GM12878 (cell line): ENCODE measurements at regions not wholly inside any gene's neighbourhood (a gene's known extent, or its start where the extent isn't known, plus 50 kb on each side); places are given as distances from the start of the nearest gene placed in this dataset.

Experiments used
- ATAC-seq: fragments of 200-7000 bp; cut with Tn5 transposase; 3 replicates; pipeline ENCODE4 v1.9.1; 2020; ENCODE audit warnings: mild to moderate bottlenecking, moderate library complexity
- BruUV-seq: library from RNA; stranded (reverse); fragments of 400-500 nt; replicated peaks from 2 replicates; lab custom pipeline; 2021; lab: Mats Ljungman, UMichigan
- CTCF ChIA-PET: fragments of 300-600 bp; sonication (Branson Sonifier 250); formaldehyde crosslinking; extraction: SDS; loops from one replicate; lab custom pipeline; 2021; ENCODE audit warnings: inconsistent platforms; lab: Yijun Ruan, JAX
- POLR2A ChIA-PET: fragments of 350-600 bp; formaldehyde crosslinking; extraction: SDS; loops from one replicate; lab custom pipeline; 2021; ENCODE audit warnings: inconsistent platforms; lab: Charles Lee
- RAD21 ChIA-PET: fragments of 300-600 bp; sonication (Branson Sonifier 250); formaldehyde crosslinking; loops from one replicate; lab custom pipeline; 2023; ENCODE audit warnings: antibody characterized with exemption; ENCODE audit not compliant: unreplicated experiment; lab: Charles Lee
- SMC1A ChIA-PET: fragments of 300-600 bp; sonication (Branson Sonifier 250); formaldehyde crosslinking; loops from one replicate; lab custom pipeline; 2023; ENCODE audit not compliant: unreplicated experiment, uncharacterized antibody; lab: Charles Lee
- DNase-seq: peaks from one replicate; pipeline ENCODE4 v3.0.0-alpha.2; 2011; ENCODE audit warnings: low read depth, low spot score
- FAIRE-seq: peaks from 3 replicates; lab custom pipeline; 2011; peaks lifted over from hg19 to GRCh38; lab: Jason Lieb, UNC
- H2AFZ ChIP-seq: 2 replicates; pipeline ENCODE4 v1.6.0; 2011; ENCODE audit warnings: low read depth, low read length, control low read depth; ENCODE audit not compliant: control insufficient read depth
- H3K27ac ChIP-seq: 2 replicates; pipeline ENCODE4 v1.5.1; 2011; ENCODE audit warnings: control low read depth; ENCODE audit not compliant: control insufficient read depth, insufficient read depth
- H3K27me3 ChIP-seq, 2 experiments: replicated peaks in 1 of 2; 2 replicates each; pipeline versions ENCODE4 v1.6.0 to v1.6.1; 2011; ENCODE audit warnings: low read length in 1 of 2; ENCODE audit not compliant: control insufficient read depth in 2 of 2, insufficient read depth in 2 of 2
- H3K36me3 ChIP-seq, 2 experiments: 2 replicates each; pipeline ENCODE4 v1.5.1; 2011; ENCODE audit warnings: low read length in 1 of 2; ENCODE audit not compliant: control insufficient read depth in 2 of 2, insufficient read depth in 2 of 2
- H3K4me1 ChIP-seq: 2 replicates; pipeline ENCODE4 v1.6.1; 2011; ENCODE audit warnings: mild to moderate bottlenecking, low read length, moderate library complexity, mixed read lengths; ENCODE audit not compliant: control insufficient read depth, insufficient read depth
- H3K4me2 ChIP-seq: 2 replicates; pipeline ENCODE4 v1.6.0; 2011; ENCODE audit warnings: control low read depth; ENCODE audit not compliant: control insufficient read depth, insufficient read depth
- H3K4me3 ChIP-seq: fragments of 200-600 bp; sonication (generic); 2 replicates; pipeline ENCODE4 v1.5.1; 2016
- H3K79me2 ChIP-seq: 2 replicates; pipeline ENCODE4 v1.6.0; 2011; ENCODE audit warnings: low read length; ENCODE audit not compliant: control insufficient read depth, insufficient read depth
- H3K9ac ChIP-seq: 2 replicates; pipeline ENCODE4 v1.8.0; 2011; ENCODE audit warnings: low read length, control low read depth, mixed read lengths; ENCODE audit not compliant: control insufficient read depth, insufficient read depth
- H3K9me3 ChIP-seq: replicated peaks from 3 replicates; pipeline ENCODE4 v1.5.1; 2011; ENCODE audit warnings: mild to moderate bottlenecking, low read length; ENCODE audit not compliant: control insufficient read depth, insufficient read depth
- H4K20me1 ChIP-seq: 2 replicates; pipeline ENCODE4 v1.6.0; 2011; ENCODE audit not compliant: control insufficient read depth, insufficient read depth
- ATF7 ChIP-seq: fragments of 450-650 bp; IDR thresholded peaks from 2 replicates; pipeline ENCODE4 v1.6.1; 2016; ENCODE audit warnings: low read depth, mild to moderate bottlenecking
- EED ChIP-seq: sonication (generic); IDR thresholded peaks from 2 replicates; pipeline ENCODE4 v1.6.1; 2016; ENCODE audit warnings: antibody characterized with exemption, low read depth
- GATAD2B ChIP-seq: fragments of 450-650 bp; conservative IDR thresholded peaks from 2 replicates; pipeline ENCODE4 v1.6.1; 2017; ENCODE audit warnings: low read depth, mild to moderate bottlenecking, moderate library complexity
- IKZF2 ChIP-seq, 2 experiments: fragments of 450-650 bp; IDR thresholded peaks; 2 replicates each; pipeline ENCODE4 v1.6.1; 2017; ENCODE audit warnings: mild to moderate bottlenecking in 2 of 2, moderate library complexity in 2 of 2
- IRF5 ChIP-seq: fragments of 450-650 bp; IDR thresholded peaks from 2 replicates; pipeline ENCODE4 v1.6.1; 2017; ENCODE audit warnings: borderline replicate concordance
- KDM1A ChIP-seq: fragments of 200-600 bp; sonication (generic); IDR thresholded peaks from 2 replicates; pipeline ENCODE4 v1.6.1; 2016; ENCODE audit warnings: borderline replicate concordance
- MTA3 ChIP-seq: IDR thresholded peaks from 2 replicates; pipeline ENCODE4 v1.6.1; 2012; ENCODE audit warnings: low read length, inconsistent platforms, borderline replicate concordance
- PAX5 ChIP-seq: IDR thresholded peaks from 2 replicates; pipeline ENCODE4 v1.6.1; 2011; ENCODE audit warnings: low read depth, low read length, borderline replicate concordance
- RBBP5 ChIP-seq: fragments of 200-600 bp; sonication (generic); conservative IDR thresholded peaks from 2 replicates; pipeline ENCODE4 v1.6.1; 2016
- SMC3 ChIP-seq: IDR thresholded peaks from 2 replicates; pipeline ENCODE4 v1.6.1; 2011; ENCODE audit warnings: low read length, improper control_type of control experiment, borderline replicate concordance
- SREBF1 ChIP-seq: IDR thresholded peaks from 2 replicates; pipeline ENCODE4 v1.6.1; 2012; ENCODE audit warnings: mild to moderate bottlenecking, low read length
- TAF1 ChIP-seq: IDR thresholded peaks from 2 replicates; pipeline ENCODE4 v1.6.1; 2011; ENCODE audit warnings: mild to moderate bottlenecking, low read depth, low read length, borderline replicate concordance
- ZBTB40 ChIP-seq: fragments of 450-650 bp; IDR thresholded peaks from 2 replicates; pipeline ENCODE4 v1.6.1; 2016; ENCODE audit warnings: mild to moderate bottlenecking, moderate library complexity, borderline replicate concordance
- WGBS: methylation state at CpG from one replicate; pipeline ENCODE4 v1.1.6; 2016; ENCODE audit warnings: low lambda C conversion rate; ENCODE audit not compliant: insufficient replicate concordance, insufficient coverage; ENCODE audit errors: missing lambda C conversion rate; 5-methylcytosine and 5-hydroxymethylcytosine counted together
- in situ Hi-C: fragments of 300-500 bp; cut with MboI; formaldehyde crosslinking; loops from 9 replicates; pipeline ENCODE4 v1.14.3; 2018; ENCODE audit warnings: mixed read lengths
- intact Hi-C: fragments of 100-400 bp; cut with micrococcal nuclease; formaldehyde crosslinking; loops from one replicate; pipeline ENCODE4 v1.14.2; 2022; ENCODE audit not compliant: unreplicated experiment

DNA sequence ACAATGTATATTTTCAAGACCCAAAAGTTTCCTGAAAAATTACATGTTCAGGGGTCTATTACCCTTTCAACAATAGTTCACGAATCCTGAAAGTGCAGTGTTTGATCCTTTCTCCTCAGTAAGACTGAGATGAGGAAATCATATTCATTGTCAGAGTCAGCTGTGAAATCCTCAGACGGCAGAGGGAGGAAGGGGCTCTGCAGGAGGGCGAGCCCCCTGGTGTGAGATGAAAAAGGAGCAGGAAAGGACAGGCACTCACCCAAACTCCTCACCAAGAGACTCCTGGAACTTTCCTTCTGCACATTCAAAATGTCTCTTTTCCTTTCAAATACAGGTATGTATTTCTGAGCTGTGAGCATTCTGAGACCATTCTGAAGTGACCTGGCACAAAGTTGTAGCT is 150.3 kb upstream of the HABP2 start:
- CTCF ChIA-PET = no interaction called here
- SMC1A ChIA-PET = interaction anchor here (1.2 kb wide), 1 partner anchor 13 kb away, joined by 3 read pairs; no protein-coding TSS in a partner anchor
- TF ChIP-seq IRF5 (no peak), IKZF2 (IDR thresholded peaks at IDR 0.05) (no peak), MTA3 (no peak)
- RAD21 ChIA-PET = no interaction called here
- no peak for ATAC-seq
- BruUV-seq = no TSS peak
- Histone ChIP-seq H3K79me2 (no peaks in the 10 kb centered on the region), H3K9ac (no peak overlapping the region), H2AFZ (no peak overlapping the region), H3K9me3 (no peaks in the 10 kb centered on the region), H3K27me3 (no peaks in the 10 kb centered on the region; a peak in 1 of 4 replicates), H4K20me1 (no peaks in the 10 kb centered on the region), H3K4me1 (no peaks in the 10 kb centered on the region), H3K4me3 (no peak overlapping the region), H3K27ac (no peak overlapping the region), H3K4me2 (no peak overlapping the region), H3K36me3 (no peaks in the 10 kb centered on the region)
- intact Hi-C loops (no loop called here), in situ Hi-C loops (no loop called here)
- WGBS = 22% methylated on average over 3 of the region's 3 CpGs
- FAIRE-seq = no peak
- POLR2A ChIA-PET = no interaction called here
- no peak for DNase-seq

DNA sequence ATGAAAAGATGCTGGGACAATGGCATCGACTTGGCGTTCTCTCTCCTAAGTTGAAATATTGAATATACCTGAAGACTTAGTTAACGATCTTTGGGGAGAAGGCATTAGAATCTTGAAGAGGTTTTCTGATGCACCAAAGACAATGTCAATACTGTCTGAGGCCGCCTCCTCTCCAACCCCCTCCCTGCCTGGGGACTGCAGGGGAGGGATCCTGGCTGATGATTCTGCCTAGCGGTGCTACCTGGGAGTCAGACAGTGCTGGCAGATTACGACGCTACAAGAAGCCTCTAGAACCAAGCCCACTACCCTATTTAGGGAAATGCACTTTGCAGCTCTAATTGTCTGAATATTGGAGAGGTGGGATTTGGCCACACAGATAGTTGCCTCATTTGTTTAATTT is 145.6 kb upstream of the HABP2 start:
- CTCF ChIA-PET = no interaction called here
- intact Hi-C loops = no loop called here
- TF ChIP-seq ATF7 (no peak), TAF1 (no peak), RBBP5 (no peak), SREBF1 (no peak), EED (no peak), IRF5 (no peak), PAX5 (no peak), ZBTB40 (no peak), SMC3 (no peak), KDM1A (no peak), GATAD2B (no peak)

More for the DNA sequence above, 145.6 kb upstream of the HABP2 start:
- Histone ChIP-seq H3K9me3 (no peaks in the 10 kb centered on the region), H3K4me3 (no peak overlapping the region), H3K9ac (no peak overlapping the region), H3K4me1 (no peaks in the 10 kb centered on the region), H4K20me1 (no peaks in the 10 kb centered on the region), H3K4me2 (no peak overlapping the region), H3K79me2 (no peaks in the 10 kb centered on the region), H2AFZ (no peak overlapping the region), H3K27ac (no peak overlapping the region), H3K36me3 (no peaks in the 10 kb centered on the region), H3K27me3 (no peaks in the 10 kb centered on the region; a peak in 1 of 4 replicates)
- SMC1A ChIA-PET = no interaction called here
- 38% methylated on average over 7 of the region's 7 CpGs for WGBS
- RAD21 ChIA-PET = no interaction called here
- FAIRE-seq (no peak), ATAC-seq (no peak), DNase-seq (no peak)
- in situ Hi-C loops = no loop called here
- BruUV-seq = no TSS peak
- POLR2A ChIA-PET = no interaction called here
